H1 (cell line): ENCODE measurements at regions not wholly inside any gene's neighbourhood (a gene's known extent, or its start where the extent isn't known, plus 50 kb on each side); places are given as distances from the start of the nearest gene placed in this dataset. TPM values are rescaled to one million over a fixed set of nuclear protein-coding genes. Genes with fewer than 3 reads are reported as not detected.

Experiments
- microRNA-seq, 2 experiments: library from miRNA; unstranded; fragments of <30 nt; microRNA quantifications; one replicate each; pipeline versions ENCODE4 to v1.2.0, GENCODE V29; 2016 to 2020; ENCODE audit warnings: borderline microRNAs expressed in 2 of 2, borderline number of aligned reads in 2 of 2, borderline replicate concordance in 1 of 2
- small RNA-seq: library from polyadenylated mRNA; stranded (forward); fragments of <200 nt; extraction: miRNeasy Mini kit (QIAGEN cat#:217004); gene quantifications from one replicate; pipeline ENCODE3, GENCODE V24; 2013; ENCODE audit not compliant: insufficient read depth

Small RNA genes lying in the stretch of these regions (microRNA-seq; reads per million reads assigned to microRNA genes)
- gene MIR7159, result 0 reads per million in 2 experiments

Small RNA genes lying in the stretch of these regions (small RNA-seq; reads per million reads assigned to genes)
- gene AL138889.2, result not detected
- gene MIR7159, result not detected
